GM19395 (cell line): ENCODE measurements at regions not wholly inside any gene's neighbourhood (a gene's known extent, or its start where the extent isn't known, plus 50 kb on each side); places are given as distances from the start of the nearest gene placed in this dataset.

Experiments
- ATAC-seq: cut with Tn5 transposase; IDR thresholded peaks from one replicate; pipeline ENCODE4 v1.9.1; 2021; ENCODE audit warnings: mild to moderate bottlenecking, moderate library complexity; ENCODE audit not compliant: unreplicated experiment

- ATAC-seq = no peak
Observed at GRCh38 chr13:85544756-85545155, 254.5 kb downstream of the SLITRK6 start.

GRCh38 chr13:85543144-85543543 lies 256.1 kb downstream of the SLITRK6 start:
- no peak for ATAC-seq

- ATAC-seq = no peak
Observed at GRCh38 chr13:85541476-85541875, 257.7 kb downstream of the SLITRK6 start.

GRCh38 chr13:85538957-85539356 lies 260.3 kb downstream of the SLITRK6 start:
- no peak for ATAC-seq

- no peak for ATAC-seq
Observed at GRCh38 chr13:85537601-85538000, 261.6 kb downstream of the SLITRK6 start.

GRCh38 chr13:85536706-85537105 lies 262.5 kb downstream of the SLITRK6 start:
- ATAC-seq = no peak

- no peak for ATAC-seq
Observed at GRCh38 chr13:85535316-85536084, 263.7 kb downstream of the SLITRK6 start.

GRCh38 chr13:85533911-85534310 lies 265.3 kb downstream of the SLITRK6 start:
- no peak for ATAC-seq

GRCh38 chr13:85529218-85529594 lies 270.0 kb downstream of the SLITRK6 start:
- no peak for ATAC-seq

GRCh38 chr13:85528491-85529217 lies 270.6 kb downstream of the SLITRK6 start:
- ATAC-seq = no peak

- ATAC-seq = no peak
Observed at GRCh38 chr13:85527316-85527715, 271.9 kb downstream of the SLITRK6 start.

- ATAC-seq = no peak
Observed at GRCh38 chr13:85525411-85525810, 273.8 kb downstream of the SLITRK6 start.

- no peak for ATAC-seq
Observed at GRCh38 chr13:85521657-85522056, 277.6 kb downstream of the SLITRK6 start.

GRCh38 chr13:85520445-85520844 lies 278.8 kb downstream of the SLITRK6 start:
- ATAC-seq = no peak

GRCh38 chr13:85519363-85519762 lies 279.9 kb downstream of the SLITRK6 start:
- no peak for ATAC-seq

GRCh38 chr13:85512421-85512820 lies 286.8 kb downstream of the SLITRK6 start:
- ATAC-seq = no peak

- no peak for ATAC-seq
Observed at GRCh38 chr13:85509512-85509911, 289.7 kb downstream of the SLITRK6 start.

- no peak for ATAC-seq
Observed at GRCh38 chr13:85508683-85509329, 290.4 kb downstream of the SLITRK6 start.

- ATAC-seq = no peak
Observed at GRCh38 chr13:85503797-85504196, 295.4 kb downstream of the SLITRK6 start.

- no peak for ATAC-seq
Observed at GRCh38 chr13:85501616-85502015, 297.6 kb downstream of the SLITRK6 start.

- no peak for ATAC-seq
Observed at GRCh38 chr13:85500696-85501256, 298.4 kb downstream of the SLITRK6 start.

GRCh38 chr13:85498774-85499173 lies 300.4 kb downstream of the SLITRK6 start:
- ATAC-seq = no peak
